Forelimb muscle (tissue), 1 donor: ENCODE measurements at regions not wholly inside any gene's neighbourhood (a gene's known extent, or its start where the extent isn't known, plus 50 kb on each side); places are given as distances from the start of the nearest gene placed in this dataset.
"Not testable (repeated sequence)": the region's sequence is repeated elsewhere in the genome, so short reads cannot be mapped to it uniquely, and the experiment has no call there.

Source experiments
- DNase-seq: peaks from one replicate; pipeline ENCODE4 v3.0.0-alpha.2; 2013; ENCODE audit warnings: low read depth

GRCh38 chr3:40940651-40941050, 258.7 kb upstream of the CTNNB1 start:
- DNase-seq: no peak

GRCh38 chr3:40947022-40947421, 252.3 kb upstream of the CTNNB1 start:
- not testable (repeated sequence) for DNase-seq

- DNase-seq: not testable (repeated sequence)
Measured at GRCh38 chr3:40949347-40949746, 250.0 kb upstream of the CTNNB1 start.

- DNase-seq: no peak
Measured at GRCh38 chr3:40951636-40952035, 247.7 kb upstream of the CTNNB1 start.

- no peak for DNase-seq
Measured at GRCh38 chr3:40961104-40961857, 238.0 kb upstream of the CTNNB1 start.

- no peak for DNase-seq
Measured at GRCh38 chr3:40962721-40963120, 236.6 kb upstream of the CTNNB1 start.

- no peak for DNase-seq
Measured at GRCh38 chr3:40968666-40969065, 230.6 kb upstream of the CTNNB1 start.

GRCh38 chr3:40969341-40969740, 230.0 kb upstream of the CTNNB1 start:
- no peak for DNase-seq

- no peak for DNase-seq
Measured at GRCh38 chr3:40969756-40970466, 229.4 kb upstream of the CTNNB1 start.

- DNase-seq: peak; percentile 65
Measured at GRCh38 chr3:40971191-40972168, 227.8 kb upstream of the CTNNB1 start.

- no peak for DNase-seq
Measured at GRCh38 chr3:40972350-40972749, 227.0 kb upstream of the CTNNB1 start.

GRCh38 chr3:40973141-40973540, 226.2 kb upstream of the CTNNB1 start:
- DNase-seq: no peak

GRCh38 chr3:40975711-40976121, 223.6 kb upstream of the CTNNB1 start:
- no peak for DNase-seq

GRCh38 chr3:40976241-40976640, 223.1 kb upstream of the CTNNB1 start:
- no peak for DNase-seq

- no peak for DNase-seq
Measured at GRCh38 chr3:40978442-40978841, 220.9 kb upstream of the CTNNB1 start.

- no peak for DNase-seq
Measured at GRCh38 chr3:40979962-40980361, 219.3 kb upstream of the CTNNB1 start.

GRCh38 chr3:40980467-40980866, 218.8 kb upstream of the CTNNB1 start:
- no peak for DNase-seq

- no peak for DNase-seq
Measured at GRCh38 chr3:40985195-40985594, 214.1 kb upstream of the CTNNB1 start.

GRCh38 chr3:40988468-40988867, 210.8 kb upstream of the CTNNB1 start:
- DNase-seq: no peak

- DNase-seq: no peak
Measured at GRCh38 chr3:40989141-40990061, 209.9 kb upstream of the CTNNB1 start.

- no peak for DNase-seq
Measured at GRCh38 chr3:40990062-40990456, 209.2 kb upstream of the CTNNB1 start.
